OCI-LY3 (cell line): ENCODE measurements at regions not wholly inside any gene's neighbourhood (a gene's known extent, or its start where the extent isn't known, plus 50 kb on each side); places are given as distances from the start of the nearest gene placed in this dataset.

Experiments
- EZH2phosphoT487 ChIP-seq: fragments of 200-600 bp; shearing (Covaris generic); IDR thresholded peaks from 2 replicates; pipeline ENCODE4 v1.6.1; 2018; ENCODE audit warnings: antibody characterized with exemption, mixed run types, low read depth
- TF ChIP-seq, protein P1 (sequence below): fragments of 200-600, 300-600 bp; sonication (generic); IDR thresholded peaks from 2 replicates; pipeline ENCODE4 v1.5.1; 2014; ENCODE audit warnings: antibody characterized with exemption, low read length, low read depth

GRCh38 chr20:51854921-51855320 is 52.6 kb upstream of the SALL4 start:
- TF ChIP-seq, protein P1, sequence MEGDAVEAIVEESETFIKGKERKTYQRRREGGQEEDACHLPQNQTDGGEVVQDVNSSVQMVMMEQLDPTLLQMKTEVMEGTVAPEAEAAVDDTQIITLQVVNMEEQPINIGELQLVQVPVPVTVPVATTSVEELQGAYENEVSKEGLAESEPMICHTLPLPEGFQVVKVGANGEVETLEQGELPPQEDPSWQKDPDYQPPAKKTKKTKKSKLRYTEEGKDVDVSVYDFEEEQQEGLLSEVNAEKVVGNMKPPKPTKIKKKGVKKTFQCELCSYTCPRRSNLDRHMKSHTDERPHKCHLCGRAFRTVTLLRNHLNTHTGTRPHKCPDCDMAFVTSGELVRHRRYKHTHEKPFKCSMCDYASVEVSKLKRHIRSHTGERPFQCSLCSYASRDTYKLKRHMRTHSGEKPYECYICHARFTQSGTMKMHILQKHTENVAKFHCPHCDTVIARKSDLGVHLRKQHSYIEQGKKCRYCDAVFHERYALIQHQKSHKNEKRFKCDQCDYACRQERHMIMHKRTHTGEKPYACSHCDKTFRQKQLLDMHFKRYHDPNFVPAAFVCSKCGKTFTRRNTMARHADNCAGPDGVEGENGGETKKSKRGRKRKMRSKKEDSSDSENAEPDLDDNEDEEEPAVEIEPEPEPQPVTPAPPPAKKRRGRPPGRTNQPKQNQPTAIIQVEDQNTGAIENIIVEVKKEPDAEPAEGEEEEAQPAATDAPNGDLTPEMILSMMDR, result no peak
- TF ChIP-seq EZH2phosphoT487, result no peak
